NCI-H82 (cell line): ENCODE measurements at regions not wholly inside any gene's neighbourhood (a gene's known extent, or its start where the extent isn't known, plus 50 kb on each side); places are given as distances from the start of the nearest gene placed in this dataset.

ENCODE experiments used
- DNase-seq: peaks from one replicate; lab custom pipeline; 2025; lab: John Stamatoyannopoulos, UW

DNA sequence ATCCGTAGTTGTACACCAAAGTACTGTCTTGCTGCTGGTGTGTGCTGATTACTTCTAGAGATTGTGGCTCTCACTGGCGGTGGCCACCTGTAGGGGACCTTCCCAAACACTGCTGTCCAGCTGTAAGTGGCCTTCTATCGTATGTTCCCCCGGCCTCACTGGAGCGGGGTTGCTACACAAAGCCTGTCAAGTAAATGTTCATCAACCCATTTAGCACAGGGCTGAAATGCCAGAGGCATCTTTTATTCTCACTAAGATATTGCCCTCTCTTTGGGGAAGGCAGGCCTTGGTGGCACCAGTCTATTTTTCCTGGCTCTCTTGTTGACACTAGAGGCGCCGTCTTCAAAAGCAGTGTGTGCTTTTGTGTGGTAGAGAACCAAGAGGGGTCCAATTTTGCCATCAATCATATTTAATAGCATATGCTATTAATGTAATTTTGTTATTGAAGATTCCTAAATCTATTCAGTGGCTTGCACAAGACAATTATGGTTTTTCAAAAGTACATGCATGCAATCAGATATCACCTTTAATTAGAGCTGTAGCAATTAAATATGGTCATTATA, 514.4 kb upstream of the SALL1 start:
- DNase-seq = no peak

DNA sequence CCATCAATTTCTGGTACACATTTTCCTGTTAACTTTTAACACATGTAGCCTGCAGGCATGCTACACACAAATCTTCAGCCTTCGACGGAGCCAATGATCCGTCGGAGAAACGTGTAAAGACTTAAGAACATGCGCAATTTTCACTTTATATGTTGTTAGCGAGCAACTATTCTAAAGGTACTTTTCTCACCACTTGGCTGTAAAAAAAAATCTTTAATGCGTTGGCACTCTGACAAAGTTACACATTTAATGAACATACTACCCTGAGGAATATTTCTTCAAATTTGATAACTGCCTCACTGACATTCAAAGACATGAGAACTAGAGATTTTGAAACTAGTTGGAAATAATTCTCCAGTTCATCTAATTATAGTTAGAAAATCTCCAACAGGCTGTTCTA, 507.5 kb upstream of the SALL1 start:
- no peak for DNase-seq

DNA sequence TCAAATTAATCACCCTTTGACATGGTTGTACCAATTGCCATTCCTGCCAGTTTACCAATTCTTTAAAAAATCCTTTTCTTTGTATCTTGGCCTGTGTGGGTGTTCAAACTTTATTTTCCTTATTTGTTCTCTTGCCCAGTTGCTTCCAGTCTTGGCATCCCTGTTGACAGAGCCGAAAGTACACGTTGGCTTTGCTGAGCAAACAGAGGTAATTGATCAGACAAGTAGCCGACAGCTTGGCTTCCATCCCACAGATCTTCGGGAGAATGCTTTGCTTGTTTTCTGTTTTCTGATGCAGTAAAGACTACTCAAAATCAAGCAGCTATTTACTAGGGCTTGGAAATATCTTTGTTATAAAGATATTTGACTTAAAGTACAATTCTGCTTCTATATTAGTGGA, 506.8 kb upstream of the SALL1 start:
- no peak for DNase-seq

DNA sequence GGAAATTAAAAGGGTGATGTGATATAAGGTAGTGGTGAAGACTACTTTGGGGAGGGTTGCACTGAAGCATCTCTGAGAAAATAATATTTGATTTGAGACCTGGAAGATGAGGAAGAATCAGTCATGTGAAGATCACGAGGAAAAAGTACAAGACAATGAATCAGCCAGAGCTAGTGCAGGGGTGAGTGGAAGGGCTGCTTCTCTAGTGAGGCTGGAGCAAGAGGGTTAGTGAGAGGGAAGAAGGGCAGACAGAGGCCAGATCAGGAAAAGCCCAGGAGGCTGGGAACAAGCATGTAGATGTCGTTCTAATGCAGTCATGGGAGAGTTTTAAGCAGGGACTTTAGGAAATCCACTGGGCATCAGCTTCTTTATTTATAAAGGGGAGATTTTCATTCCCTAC, 504.2 kb upstream of the SALL1 start:
- no peak for DNase-seq

DNA sequence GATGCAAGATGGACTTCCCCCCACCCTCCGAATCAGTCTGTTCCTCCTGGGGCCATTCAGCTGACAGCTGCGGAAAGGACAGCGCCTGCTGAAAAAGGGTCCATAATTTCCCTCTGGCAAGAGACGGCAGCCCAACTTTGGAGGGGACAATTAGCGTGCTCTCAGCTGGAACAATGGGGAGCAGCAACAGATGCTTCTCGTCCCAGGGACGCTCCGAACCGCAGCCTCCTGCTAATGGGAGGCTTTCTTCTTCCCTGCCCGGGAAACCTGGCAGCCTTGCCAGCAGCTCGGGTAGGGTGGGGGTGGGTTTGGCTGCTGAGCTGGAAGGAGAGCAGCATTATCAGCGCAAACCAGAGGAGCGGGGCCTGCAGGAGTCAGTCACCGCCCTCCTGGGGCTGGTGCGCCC, 500.0 kb upstream of the SALL1 start:
- DNase-seq = no peak

DNA sequence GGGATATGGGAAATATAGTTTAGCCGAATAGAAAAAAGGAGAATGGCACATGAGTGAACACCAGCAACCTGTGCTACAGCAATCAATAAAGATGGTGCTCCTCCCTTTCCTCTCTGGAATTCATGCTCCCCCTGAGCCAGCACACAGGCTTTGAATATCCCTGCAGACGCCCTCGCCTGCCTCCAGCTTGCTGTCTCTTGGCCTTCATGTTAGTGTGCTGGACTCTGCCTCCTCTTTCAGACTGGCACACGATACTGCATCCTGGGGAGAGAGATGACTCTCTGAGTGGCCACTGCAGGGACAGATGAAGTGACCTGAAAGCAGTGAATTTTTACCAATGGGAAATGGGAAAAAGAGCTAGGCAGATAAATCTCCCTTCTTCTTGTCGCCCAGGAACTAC, 498.6 kb upstream of the SALL1 start:
- no peak for DNase-seq

DNA sequence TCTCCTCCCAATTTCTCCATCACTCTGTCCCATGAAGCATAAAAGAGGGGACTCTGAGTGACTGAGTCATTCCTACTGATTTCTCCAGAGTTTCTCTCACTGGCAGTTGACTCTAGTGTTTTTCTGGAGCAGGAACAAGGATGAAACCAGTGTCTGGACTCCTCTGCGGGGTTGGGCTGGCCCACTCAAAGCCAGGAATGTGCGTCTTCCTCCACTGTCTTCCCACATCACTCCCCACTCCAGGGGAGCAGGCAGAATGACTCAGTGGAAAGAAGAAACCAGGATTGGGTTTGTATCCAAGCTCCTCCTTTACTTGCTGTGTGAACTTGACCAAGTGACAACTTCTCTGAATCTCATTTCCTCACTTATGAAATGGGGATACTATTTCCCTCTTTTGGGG, 497.5 kb upstream of the SALL1 start:
- DNase-seq = no peak

DNA sequence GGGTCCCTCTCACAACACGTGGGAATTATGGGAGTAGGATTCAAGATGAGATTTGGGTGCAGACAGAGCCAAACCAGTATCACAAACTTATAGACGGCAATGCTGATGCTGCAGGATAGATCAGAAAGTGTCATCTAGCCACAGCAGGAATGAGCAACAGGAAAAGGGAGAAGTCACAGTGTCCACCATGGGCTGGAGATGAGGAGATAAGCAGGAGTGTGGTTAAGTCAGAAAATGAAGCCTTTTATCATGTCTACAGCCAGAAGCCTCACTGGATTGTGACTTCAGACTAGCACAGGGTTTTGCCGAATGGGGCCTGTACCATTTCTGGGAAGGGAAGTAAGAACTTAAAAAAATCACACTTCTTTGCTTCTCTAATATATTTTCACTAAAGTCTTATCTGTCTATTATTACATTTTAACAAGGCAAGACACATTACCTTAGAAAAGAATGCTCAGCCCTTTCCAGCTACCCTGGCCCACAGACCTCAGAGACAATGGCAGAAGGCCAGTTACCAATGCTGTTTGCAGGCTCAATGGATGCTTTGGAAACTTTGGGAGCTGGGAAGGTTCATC, 490.2 kb upstream of the SALL1 start:
- no peak for DNase-seq

DNA sequence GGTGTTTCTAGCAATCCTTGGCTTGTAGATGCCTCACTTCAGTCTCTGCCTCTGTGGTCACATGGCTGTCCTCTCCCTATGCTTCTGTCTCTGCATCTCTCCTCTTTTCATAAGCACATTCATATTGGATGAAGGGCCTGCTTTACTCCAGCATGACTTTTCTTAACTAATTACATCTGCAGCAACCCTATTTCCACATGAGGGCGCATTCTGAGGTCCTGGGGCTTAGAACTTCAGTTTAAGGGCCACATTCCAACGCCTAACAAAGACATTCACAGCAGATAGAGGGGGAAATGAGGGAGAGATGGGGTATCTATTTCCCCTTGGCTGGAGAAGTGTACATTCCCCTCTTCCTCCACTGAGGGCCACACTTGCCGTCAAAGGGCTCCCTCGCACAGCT, 489.1 kb upstream of the SALL1 start:
- no peak for DNase-seq

DNA sequence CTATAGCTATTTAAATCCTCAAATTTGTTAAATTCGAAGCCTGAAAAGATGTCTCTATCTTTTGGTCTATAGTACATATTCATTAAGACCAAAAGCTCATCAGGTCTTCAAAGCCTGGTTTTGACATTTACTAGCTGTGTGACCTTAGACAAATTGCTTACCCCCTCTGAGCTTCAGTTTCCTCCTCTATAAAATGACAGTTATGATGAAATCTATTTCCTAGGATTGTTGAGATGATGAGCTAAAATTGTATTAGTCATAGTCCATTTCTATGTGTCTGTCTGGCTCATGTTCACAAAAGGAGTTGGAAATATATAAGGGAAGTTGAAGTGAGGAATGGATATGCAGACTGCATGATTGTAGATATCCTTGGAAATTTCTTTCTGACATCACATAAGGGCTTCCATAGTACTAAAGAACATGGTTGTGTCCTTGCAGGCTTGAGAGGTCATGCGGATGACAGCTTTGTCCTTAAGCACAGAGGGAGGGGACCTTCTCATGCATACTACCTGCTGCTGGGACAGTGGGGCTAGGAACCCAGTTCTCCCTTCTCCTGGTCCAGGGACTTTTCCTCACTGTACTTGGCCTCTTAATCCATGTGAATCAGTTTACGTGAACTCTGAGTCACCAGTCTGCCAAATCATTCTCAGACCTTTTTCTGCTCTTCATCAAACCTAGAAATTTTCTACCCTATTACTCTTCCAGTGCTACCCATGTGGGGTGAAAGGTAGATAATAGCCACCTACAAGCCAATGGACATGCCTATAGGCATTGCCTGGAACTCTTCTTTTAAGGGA, 487.5 kb upstream of the SALL1 start:
- DNase-seq = peak; percentile 18

DNA sequence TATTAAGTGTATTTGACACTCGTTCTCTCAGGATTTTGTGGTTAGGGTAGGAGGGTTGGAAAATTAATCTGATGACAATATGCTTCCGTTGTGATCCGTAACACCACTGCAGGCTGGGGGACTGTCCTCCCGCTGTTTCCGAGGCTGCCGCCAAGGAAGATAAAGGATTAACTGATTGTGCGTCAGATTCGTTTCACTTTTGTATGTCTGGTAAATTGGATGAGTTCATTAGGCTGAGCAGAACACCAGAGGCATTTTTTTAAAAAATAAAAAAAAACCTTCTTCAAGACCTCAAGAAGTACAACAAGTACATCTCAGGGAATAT, 486.7 kb upstream of the SALL1 start:
- peak; percentile 94 for DNase-seq

DNA sequence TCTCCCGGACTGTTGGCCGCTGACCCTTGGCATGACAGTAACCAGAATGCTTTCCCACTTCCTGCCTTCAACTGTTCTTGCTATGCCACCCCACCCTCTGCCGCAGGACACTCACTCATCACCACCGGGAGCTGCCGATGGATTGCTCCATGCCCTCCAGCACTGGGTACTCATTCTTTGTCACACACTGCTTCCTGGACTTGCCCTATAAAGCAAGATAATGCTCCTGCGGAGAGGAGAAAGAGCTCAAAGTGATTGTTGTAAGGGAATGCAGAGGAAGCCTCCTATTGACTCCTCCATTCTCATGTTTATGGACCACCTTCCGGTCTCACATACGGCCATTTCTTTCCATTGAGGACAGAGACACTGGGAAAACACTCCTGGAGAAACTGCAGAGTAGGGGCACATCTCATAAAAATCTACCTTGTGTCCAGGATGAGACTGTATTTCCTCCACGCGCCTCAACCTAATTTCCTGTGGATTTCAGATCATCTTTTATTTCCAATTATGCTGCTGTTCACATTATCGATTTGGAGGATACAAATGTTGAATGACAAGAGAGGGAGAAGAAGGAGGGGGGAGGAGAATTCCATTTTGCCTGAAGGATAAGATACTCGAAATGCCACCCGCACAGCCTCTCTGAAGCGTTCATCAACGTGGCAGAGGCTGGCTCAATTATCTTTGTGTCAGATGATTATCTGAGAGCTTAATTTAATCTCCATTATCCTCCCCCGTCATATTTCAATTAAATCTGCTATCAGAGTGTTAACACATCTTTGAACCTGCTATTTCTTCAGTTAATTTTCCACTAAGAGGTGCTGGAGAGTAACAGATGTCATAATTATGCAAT, 486.1 kb upstream of the SALL1 start:
- DNase-seq = peak; percentile 94

DNA sequence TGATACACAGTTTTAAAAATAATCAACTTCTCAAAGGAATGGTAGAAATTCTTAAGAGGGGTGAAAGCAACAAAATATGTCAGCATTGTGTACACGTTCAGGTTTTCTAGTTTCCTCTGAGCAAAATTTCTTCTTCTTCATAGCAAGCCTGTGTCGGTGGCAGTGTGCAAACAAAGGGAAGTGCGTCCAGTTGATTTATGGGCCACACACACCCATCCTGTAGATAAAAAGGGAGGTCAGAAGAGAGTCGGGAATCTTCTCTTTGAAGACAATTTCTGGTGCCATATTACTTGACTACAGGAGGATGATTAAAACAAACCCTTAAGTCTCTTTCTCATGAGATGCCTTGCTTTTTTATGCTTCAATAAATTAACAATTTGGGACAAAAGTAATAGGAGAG, 484.1 kb upstream of the SALL1 start:
- no peak for DNase-seq

DNA sequence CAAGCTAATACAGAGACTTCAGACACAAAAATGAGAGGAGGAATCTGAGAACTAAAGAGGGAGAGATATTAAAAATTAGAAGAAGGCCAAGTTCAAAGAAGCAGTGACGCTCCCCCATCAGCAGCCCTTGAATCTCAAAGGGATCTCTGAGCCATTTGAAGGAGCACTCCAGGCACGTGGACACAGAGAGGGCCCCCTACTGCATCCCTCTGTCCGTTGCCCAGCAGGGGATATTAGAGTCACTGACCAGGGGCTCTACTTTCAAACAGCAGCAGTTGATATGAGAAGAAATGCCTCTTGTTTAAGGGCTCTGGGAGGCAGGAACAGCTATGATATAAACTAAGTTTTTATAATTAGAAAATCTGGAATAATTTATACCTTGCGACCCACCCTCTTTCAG, 479.0 kb upstream of the SALL1 start:
- DNase-seq = no peak

DNA sequence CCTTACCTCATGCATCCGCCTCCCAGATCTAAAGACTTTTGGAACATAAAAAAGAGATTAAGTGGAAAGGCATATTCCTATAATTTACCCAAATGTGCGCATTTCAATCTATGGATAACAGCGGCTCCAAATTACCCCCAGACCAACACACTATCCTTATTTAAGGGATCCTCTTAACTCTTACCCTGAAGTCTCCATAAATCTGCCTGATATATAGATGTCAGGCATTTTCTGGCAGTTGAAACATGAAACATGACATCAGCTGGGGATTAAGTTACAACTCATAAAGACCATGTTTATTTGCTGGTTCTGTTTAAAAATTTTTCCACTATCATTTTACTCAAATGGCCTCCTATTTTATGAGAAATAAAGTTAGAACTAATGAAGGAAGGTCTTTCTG, 478.5 kb upstream of the SALL1 start:
- DNase-seq = no peak

DNA sequence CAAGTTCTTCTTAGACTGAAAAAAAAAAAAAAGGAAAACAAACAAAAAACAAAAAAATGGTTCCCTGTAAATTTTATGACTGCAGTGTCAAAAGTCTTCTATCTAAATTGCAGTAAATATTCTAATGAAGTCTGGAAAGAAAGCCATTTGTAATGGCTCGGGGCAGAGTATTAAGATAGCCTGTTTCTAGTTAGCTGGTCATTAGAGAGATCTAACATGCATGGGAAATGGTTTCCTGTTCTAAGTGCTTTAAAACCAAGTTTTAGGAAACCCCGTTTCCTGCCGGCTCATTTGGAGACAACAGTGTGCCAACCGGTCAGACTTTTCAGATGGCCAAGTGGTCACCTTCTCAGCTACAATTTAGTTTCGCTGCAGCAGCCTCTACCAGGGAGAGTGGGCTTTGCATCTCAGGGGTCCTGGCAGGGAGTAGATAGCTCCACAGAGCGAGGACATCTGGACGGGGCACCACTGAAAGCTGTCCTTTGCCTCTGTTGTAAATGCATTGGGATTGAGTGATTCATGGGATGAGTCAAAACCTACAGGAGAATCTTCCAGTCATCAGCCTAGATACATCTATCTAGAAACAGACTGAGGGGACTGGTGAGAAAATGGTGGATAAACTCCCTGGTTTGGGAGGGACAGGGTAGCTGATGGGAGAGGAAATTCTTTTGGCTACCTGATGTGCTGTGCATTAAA, 473.2 kb upstream of the SALL1 start:
- DNase-seq = no peak

DNA sequence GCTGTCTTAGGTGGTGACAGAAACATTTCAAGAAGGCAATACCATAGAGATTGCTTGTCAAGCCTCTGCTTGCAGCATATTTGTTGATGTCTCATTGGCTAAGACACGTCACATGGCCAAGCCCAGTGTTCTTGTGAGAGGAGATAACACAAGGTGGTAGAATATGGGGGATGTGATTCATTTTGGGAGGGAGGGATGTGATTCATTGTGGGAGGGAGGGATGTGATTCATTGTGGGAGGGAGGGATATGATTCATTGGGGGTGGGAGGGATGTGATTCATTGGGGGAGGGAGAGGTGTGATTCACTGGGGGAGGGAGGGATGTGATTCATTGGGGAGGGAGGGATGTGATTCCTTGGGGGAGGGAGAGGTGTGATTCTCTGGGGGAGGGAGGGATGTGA, 470.5 kb upstream of the SALL1 start:
- no peak for DNase-seq

DNA sequence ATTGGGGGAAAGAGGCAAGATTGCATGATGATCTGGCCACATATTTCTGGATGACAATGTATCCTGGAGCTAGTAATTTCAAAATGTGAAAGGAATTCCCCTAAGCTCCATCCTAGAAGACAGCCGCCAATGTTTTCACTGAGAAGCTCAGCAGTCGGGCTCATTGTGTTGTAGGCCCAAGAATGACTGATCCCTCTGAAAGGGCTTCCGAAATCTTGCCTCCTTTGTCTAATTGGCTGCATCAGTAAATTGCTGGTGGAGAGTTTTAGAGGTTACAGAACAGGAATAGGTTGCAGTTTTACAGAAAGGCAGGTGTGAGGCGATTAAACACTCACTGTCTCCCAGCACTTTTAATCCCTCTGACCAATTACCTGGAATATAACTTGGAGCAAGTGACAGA, 464.1 kb upstream of the SALL1 start:
- no peak for DNase-seq

DNA sequence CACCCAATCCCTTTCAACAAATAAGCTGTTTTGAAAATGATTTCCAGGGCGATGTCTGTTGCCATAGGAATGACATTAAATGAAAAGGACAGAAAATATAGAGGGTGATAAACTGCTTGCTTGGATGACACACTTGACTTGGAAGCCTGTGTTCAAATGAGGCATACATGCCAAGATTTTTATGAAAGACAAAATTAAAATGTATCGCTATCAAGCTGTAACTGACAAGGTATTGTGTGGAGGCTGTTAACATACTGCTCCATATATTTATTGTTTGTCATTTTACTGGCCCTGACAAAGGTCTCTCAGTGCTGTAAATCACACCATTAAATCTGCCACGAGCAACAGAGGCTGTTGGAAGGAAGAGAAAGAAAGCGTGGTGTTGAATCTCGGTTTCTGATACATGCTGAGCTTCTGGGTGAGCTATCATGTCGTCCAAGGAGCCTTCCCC, 456.2 kb upstream of the SALL1 start:
- DNase-seq = no peak

DNA sequence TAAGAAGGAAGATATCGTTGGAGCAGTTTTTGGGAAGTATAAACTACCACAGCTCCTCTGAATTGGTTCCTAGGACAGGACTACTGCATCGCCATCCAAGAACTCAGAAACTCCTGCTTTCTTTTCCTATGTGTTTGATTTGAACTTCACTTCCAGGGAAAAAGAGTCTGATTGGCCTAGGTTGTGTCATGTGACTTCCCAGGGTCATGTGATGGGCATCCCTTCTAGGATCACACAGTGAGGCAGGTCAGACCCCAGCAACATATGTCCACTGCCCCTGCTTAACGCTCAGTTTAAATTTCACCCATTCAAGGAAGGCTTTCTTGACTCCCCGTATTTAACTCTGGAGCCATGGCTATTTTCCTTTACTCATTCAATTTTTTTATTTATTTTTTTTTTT, 445.2 kb upstream of the SALL1 start:
- no peak for DNase-seq

DNA sequence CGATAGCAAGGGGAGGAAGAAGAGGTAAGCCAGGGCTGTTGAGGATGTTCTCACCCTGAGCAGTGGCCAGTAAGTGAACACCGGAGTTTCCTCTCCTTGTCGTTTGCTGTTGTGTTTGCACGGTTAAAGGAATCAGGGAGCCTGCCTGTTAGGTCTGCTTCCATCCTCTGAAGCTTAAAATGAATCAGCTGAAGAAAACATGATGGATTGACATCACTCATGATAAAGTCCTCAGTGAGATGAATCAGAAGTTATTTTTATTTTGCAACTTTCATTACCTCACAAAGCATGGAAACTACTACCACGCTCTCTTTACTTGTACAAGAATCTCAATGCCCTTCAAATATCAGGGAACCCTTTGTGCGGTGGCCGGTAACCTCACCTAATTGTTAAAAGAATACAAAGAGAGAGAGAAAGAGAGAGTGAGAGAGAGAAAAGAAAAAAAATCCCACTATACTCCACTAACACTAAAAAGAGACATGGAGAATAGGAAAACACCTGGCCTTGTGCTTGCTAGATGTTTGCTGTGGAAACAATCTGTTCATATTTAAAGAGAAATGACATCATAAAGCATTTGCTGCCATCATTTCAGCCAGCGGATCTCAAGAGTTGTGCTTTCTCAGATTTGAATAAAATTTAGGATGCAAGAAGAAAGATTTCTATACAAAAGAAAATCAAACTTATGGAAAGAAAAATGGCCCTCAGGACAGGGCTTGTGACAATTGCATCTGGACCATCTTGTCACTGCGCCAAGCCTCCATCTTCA, 441.6 kb upstream of the SALL1 start:
- DNase-seq = no peak
